ENCODE measurements at regions not wholly inside any gene's neighbourhood (a gene's known extent, or its start where the extent isn't known, plus 50 kb on each side); places are given as distances from the start of the nearest gene placed in this dataset.

DNA sequence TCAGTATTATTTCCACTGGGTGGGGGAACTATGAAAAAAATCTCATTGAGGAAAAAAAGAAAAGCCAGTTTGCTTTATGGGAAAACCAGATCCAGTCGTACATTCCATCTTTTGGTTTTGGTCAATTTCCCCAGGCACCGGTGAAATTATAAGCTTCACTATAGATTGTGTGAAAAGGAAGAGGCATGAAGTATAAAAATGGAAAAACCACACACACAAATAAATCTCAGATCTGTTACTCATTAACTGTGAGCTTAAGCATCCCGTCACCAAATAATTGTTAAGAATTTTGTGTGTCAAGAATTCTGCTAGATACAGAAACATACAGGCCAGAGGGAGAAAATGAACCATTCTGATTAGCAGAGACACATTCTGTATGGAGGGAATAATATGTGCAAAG lies 405.5 kb upstream of the CELF2 start:
- H3K4me1 ChIP-seq (ENCODE audit: control insufficient read depth, extremely low read depth, insufficient read depth, low read length), result no peaks in the 10 kb centered on the region
- no peaks in the 10 kb centered on the region for H3K9me1 ChIP-seq (ENCODE audit: control insufficient read depth, extremely low read depth, insufficient read depth, low read length)
- H3K79me2 ChIP-seq (ENCODE audit: control insufficient read depth, insufficient read depth, low read length), result no peaks in the 10 kb centered on the region
- DNase-seq (ENCODE audit: low read depth, low spot score) (no peak), FAIRE-seq (no peak)
- no peak overlapping the region for H3K4me3 ChIP-seq (ENCODE audit: control insufficient read depth in 2 of 3, extremely low read depth in 1 of 3, insufficient read depth in 2 of 3, low read depth in 1 of 3, low read length in 3 of 3)
- no peaks in the 10 kb centered on the region for H4K20me1 ChIP-seq (ENCODE audit: control insufficient read depth, extremely low read depth, insufficient read depth, low read length)
- H2AFZ ChIP-seq (ENCODE audit: control insufficient read depth, low read length), result no peak overlapping the region
- H3K9me3 ChIP-seq (ENCODE audit: control insufficient read depth, low read depth, low read length), result no peaks in the 10 kb centered on the region
- no peak overlapping the region for H3K4me2 ChIP-seq (ENCODE audit: control insufficient read depth, extremely low read depth, insufficient read depth, low read depth, low read length)
- H3K27me3 ChIP-seq (ENCODE audit: control insufficient read depth, extremely low read depth, insufficient read depth, low read length), result no peaks in the 10 kb centered on the region
- H3K9ac ChIP-seq (ENCODE audit: control insufficient read depth, extremely low read depth, insufficient read depth, low read length), result no peak overlapping the region
- dilution Hi-C loops (cut with MboI; ENCODE audit: extremely low pct_ligation_motif_present, low sequenced_read_pairs), result no loop called here
- TF ChIP-seq, protein P1, sequence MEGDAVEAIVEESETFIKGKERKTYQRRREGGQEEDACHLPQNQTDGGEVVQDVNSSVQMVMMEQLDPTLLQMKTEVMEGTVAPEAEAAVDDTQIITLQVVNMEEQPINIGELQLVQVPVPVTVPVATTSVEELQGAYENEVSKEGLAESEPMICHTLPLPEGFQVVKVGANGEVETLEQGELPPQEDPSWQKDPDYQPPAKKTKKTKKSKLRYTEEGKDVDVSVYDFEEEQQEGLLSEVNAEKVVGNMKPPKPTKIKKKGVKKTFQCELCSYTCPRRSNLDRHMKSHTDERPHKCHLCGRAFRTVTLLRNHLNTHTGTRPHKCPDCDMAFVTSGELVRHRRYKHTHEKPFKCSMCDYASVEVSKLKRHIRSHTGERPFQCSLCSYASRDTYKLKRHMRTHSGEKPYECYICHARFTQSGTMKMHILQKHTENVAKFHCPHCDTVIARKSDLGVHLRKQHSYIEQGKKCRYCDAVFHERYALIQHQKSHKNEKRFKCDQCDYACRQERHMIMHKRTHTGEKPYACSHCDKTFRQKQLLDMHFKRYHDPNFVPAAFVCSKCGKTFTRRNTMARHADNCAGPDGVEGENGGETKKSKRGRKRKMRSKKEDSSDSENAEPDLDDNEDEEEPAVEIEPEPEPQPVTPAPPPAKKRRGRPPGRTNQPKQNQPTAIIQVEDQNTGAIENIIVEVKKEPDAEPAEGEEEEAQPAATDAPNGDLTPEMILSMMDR (optimal IDR thresholded peaks at IDR 0.05 in 1 of 3, IDR thresholded peaks at IDR 0.05 in 1 of 3, conservative IDR thresholded peaks at IDR 0.05 in 1 of 3; ENCODE audit: extremely low read depth in 1 of 3, insufficient read depth in 2 of 3, low read length in 3 of 3), result no peak
- TF ChIP-seq EZH2 (IDR thresholded peaks at IDR 0.05; ENCODE audit: low read length), result no peak
- H3K36me3 ChIP-seq (ENCODE audit: control insufficient read depth in 2 of 2, extremely low read depth in 1 of 2, insufficient read depth in 2 of 2, low read length in 2 of 2), result no peaks in the 10 kb centered on the region
- no peak overlapping the region for H3K27ac ChIP-seq (ENCODE audit: control insufficient read depth, insufficient read depth, low read length)

DNA sequence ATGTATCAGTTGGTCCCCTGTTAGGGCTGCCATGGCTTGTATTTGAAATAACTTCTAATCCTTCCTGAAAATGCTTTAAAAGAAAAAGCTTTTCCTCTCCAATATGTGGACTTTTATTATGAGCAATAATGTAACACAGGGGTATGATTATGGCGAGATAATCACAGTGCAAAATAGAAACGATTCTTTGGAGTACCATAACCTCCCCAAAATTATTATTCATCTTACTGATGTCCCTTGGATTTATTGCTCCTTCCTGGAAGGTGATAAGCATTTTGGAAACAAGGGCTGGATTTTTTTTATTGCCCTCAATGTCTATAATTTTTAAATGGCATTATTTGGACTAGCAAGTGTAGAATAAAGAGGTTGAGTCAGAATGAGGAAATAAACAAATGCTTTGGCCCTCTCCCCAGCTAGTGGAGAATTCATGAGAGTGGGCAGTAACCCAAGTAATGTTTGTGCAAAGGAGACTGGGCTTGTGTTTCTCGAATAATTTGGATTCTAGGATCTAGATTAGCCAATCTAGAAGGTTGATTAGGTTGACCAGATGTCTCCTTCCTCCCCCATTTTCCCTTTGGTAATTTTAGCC lies 403.9 kb upstream of the CELF2 start:
- Histone ChIP-seq H4K20me1 (ENCODE audit: control insufficient read depth, extremely low read depth, insufficient read depth, low read length) (no peaks in the 10 kb centered on the region), H3K4me3 (ENCODE audit: control insufficient read depth in 2 of 3, extremely low read depth in 1 of 3, insufficient read depth in 2 of 3, low read depth in 1 of 3, low read length in 3 of 3) (no peak overlapping the region), H3K9me1 (ENCODE audit: control insufficient read depth, extremely low read depth, insufficient read depth, low read length) (no peaks in the 10 kb centered on the region), H3K36me3 (ENCODE audit: control insufficient read depth in 2 of 2, extremely low read depth in 1 of 2, insufficient read depth in 2 of 2, low read length in 2 of 2) (no peaks in the 10 kb centered on the region), H3K27ac (ENCODE audit: control insufficient read depth, insufficient read depth, low read length) (no peak overlapping the region), H3K27me3 (ENCODE audit: control insufficient read depth, extremely low read depth, insufficient read depth, low read length) (no peaks in the 10 kb centered on the region), H3K4me1 (ENCODE audit: control insufficient read depth, extremely low read depth, insufficient read depth, low read length) (no peaks in the 10 kb centered on the region), H3K9me3 (ENCODE audit: control insufficient read depth, low read depth, low read length) (no peaks in the 10 kb centered on the region), H2AFZ (ENCODE audit: control insufficient read depth, low read length) (no peak overlapping the region), H3K9ac (ENCODE audit: control insufficient read depth, extremely low read depth, insufficient read depth, low read length) (no peak overlapping the region), H3K4me2 (ENCODE audit: control insufficient read depth, extremely low read depth, insufficient read depth, low read depth, low read length) (no peak overlapping the region), H3K79me2 (ENCODE audit: control insufficient read depth, insufficient read depth, low read length) (no peaks in the 10 kb centered on the region)
- dilution Hi-C loops (cut with MboI; ENCODE audit: extremely low pct_ligation_motif_present, low sequenced_read_pairs), result no loop called here
- TF ChIP-seq, protein P1 (optimal IDR thresholded peaks at IDR 0.05 in 1 of 3, IDR thresholded peaks at IDR 0.05 in 1 of 3, conservative IDR thresholded peaks at IDR 0.05 in 1 of 3; ENCODE audit: extremely low read depth in 1 of 3, insufficient read depth in 2 of 3, low read length in 3 of 3), result no peak
- no peak for TF ChIP-seq EZH2 (IDR thresholded peaks at IDR 0.05; ENCODE audit: low read length)
- no peak for FAIRE-seq
- no peak for DNase-seq (ENCODE audit: low read depth, low spot score)
